Activated T-cell treated with anti-CD3 and anti-CD28 coated beads for 24 hours (primary cell): ENCODE measurements at regions not wholly inside any gene's neighbourhood (a gene's known extent, or its start where the extent isn't known, plus 50 kb on each side); places are given as distances from the start of the nearest gene placed in this dataset.

Experiments
- DNase-seq: peaks from one replicate; pipeline ENCODE4 v3.0.0-alpha.2; 2020; ENCODE audit warnings: low read depth

GRCh38 chr11:19368726-19369375 is 128.1 kb upstream of the E2F8 start:
- no peak for DNase-seq

DNA sequence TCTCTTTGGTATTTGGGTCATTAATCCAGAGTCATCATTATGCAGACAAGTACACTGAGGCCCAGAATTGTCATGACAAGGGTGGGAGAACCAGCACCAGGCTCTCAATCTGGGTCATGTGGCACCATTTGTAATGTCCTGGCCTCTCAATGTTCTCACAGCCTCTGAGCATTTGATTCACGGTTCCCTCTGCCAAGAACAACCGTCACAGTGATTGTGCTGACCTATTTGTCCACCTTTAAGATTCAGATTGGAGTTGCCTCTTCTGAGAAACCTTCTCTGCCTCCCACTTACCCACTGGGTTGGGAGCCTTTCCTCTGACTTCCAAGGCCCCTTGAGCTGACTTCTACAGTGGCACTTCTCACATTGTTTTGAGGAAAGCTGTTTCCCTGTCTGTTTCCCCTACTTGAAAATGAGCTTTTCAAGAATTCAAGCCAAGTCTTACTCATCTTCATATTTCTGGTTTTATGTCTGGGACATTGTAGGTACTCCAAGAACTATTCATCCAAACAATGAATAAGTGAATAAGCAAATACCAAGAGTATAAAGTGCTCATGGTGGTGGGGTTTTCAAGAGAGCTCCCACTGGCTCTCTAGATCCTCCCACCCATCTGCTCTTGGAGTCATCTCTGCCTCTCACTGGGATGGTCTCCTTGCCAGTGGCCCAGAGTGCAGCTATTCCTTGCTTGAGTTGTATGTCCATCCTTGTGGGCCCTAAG is 126.4 kb upstream of the E2F8 start:
- DNase-seq = no peak

DNA sequence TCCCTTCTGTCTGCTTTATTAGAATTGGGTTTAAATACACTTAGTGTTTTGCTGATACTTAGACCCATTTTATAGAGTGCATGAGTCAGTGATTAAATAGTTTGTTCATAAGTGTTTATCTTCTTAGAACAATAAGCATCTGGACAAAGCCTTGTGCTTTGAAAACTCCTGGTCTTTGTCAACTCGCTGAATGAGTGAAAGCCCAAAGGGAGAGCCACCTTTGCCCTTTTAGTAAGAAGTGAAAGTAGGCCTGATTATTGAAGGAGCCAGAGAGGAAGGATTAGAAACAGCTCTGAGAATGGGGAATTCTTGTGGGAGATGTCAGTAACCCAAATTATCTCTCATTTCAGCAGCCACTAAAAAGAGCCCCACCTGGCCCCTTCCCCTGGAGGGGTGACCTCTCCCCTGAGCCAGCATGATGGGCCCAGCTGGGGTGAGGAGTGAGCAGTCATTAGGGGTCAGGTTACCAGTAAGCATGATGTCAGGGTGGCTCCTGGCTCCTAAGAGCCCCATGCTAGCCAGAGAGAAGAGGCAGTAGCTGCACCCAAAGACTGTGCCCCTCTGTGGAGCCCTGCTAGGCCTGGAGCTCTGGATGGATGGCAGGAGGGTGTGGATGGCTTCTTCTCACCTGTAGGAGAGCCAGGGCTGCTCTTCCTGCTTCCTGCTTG is 125.1 kb upstream of the E2F8 start:
- DNase-seq = no peak

GRCh38 chr11:19359221-19360000 is 118.7 kb upstream of the E2F8 start:
- no peak for DNase-seq

DNA sequence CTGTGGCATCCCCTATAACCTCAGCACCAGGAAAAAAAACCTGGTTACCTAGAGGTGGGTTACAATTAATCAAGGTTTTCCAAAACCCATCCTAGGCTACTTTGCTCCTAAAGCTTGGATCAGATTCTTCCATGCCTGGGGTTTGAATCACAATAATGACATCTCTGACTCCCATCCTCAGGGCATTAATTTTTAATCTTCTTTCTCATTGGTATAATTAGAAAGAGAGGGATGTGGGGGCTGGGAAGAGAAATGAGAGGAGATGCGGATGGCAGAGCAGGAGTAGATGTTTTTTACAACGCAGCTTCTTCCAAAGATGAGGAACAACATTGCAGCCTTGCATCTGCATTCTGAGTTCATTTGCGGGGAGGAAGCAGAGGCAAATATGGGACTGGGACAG is 117.2 kb upstream of the E2F8 start:
- DNase-seq = no peak

DNA sequence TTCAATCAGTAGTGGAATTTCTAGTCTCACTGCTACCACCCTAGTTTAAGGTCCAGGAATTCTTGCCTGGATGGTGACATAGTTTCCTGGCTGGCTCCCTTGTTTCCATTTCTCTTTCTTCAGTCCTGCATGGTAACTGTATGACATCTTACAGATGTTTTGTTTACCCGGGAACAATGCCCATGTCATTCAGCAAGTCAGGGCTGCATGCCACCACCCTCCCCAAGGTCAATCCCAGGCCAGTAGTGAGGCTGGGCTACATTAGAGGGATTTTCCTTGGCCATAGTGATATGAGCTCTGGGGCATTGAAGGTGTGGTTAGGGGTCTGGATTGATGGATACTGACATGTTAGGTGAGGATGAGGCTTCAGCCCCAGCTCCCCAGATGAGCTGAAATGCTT is 114.9 kb upstream of the E2F8 start:
- no peak for DNase-seq

GRCh38 chr11:19353287-19353850 is 112.6 kb upstream of the E2F8 start:
- DNase-seq = no peak

DNA sequence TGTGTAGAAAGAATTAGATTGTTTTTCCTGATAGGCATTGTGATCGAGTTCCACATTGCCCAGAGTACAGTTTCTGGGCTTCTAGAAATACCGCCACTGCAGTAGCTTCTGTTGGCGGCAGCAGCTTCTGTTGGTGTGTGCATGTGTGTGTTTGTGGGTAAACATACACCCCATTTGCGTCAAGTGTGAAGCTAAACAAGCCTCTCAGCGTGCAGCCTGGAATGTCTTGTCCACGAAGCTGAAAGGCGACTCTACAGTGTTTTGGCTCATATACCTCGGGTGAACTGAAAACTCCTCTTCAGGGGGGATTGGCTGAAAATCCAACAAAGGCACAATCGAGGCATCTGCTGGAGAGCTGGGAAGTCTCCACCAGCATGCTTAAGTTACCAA is 112.0 kb upstream of the E2F8 start:
- DNase-seq = no peak

DNA sequence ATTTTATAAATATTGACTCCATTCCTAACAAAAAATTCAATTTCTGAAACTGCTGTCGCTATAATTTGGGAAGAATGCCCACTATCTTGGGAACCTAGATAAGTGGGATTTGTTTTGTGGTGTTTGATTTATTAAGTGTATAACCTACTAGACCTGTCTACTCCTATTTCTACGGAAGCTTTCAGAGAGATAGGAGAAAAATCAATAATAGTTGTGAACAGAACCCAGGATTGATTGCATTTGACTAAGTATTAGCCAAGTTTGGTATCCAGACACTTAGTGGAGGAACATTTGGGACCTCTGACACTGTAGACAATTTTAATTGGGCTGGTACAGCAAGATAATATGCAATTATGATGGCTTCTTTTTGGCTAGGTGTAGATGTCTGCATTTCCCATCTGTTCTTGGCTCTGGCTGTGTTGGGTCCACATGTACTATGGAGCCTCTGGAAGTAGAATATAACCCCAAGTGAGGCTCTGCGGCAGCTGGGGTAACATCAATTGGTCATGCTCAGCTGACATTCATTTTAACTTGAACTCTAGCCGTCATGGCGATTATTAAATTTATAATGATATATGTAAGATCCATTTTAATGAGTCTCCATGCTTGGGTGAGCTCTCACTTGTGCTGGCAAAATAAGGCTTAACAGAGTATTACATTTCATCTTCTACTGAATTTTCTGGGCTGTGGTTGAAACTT is 111.5 kb upstream of the E2F8 start:
- no peak for DNase-seq

DNA sequence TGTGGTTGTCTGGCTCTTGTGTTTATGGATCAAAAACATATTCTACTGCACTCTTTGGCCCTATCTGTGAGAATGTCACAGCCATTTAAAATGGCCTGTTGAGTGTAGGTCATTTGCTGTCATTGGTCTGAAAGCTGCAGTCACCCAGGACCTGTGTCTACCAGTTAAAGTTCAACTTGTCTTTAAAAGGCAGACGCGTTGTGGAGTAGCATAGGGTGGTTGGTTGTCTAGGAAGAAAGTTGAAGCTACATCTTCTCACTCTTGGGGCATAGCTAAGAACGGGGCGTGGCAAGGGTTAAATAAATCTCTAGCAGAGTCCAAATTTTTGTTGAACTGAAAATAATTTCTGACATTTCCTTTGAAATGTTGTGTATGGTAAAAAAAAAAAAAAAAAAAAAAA is 110.7 kb upstream of the E2F8 start:
- no peak for DNase-seq

GRCh38 chr11:19350160-19350559 is 109.4 kb upstream of the E2F8 start:
- no peak for DNase-seq

GRCh38 chr11:19349340-19350025 is 108.7 kb upstream of the E2F8 start:
- DNase-seq = no peak

DNA sequence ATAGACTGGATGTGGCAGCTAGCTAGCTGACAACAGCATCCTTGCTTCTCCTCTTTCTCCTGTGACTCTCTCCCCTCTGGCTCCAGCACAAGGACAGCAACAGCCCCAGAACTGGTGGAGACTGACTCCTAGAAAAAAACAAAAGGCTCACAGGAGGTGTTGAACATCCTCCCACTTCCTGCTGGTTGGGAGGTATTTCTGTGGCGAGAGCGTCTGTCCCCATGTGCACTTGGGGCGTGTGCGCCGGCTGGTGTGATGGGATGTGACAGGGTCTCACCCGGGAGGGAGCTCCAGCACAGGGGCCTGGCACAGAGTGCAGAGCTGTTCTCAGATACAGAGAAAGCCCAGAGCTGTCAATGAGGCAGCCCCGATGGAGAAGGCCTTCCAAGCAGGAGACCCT is 107.2 kb upstream of the E2F8 start:
- no peak for DNase-seq

DNA sequence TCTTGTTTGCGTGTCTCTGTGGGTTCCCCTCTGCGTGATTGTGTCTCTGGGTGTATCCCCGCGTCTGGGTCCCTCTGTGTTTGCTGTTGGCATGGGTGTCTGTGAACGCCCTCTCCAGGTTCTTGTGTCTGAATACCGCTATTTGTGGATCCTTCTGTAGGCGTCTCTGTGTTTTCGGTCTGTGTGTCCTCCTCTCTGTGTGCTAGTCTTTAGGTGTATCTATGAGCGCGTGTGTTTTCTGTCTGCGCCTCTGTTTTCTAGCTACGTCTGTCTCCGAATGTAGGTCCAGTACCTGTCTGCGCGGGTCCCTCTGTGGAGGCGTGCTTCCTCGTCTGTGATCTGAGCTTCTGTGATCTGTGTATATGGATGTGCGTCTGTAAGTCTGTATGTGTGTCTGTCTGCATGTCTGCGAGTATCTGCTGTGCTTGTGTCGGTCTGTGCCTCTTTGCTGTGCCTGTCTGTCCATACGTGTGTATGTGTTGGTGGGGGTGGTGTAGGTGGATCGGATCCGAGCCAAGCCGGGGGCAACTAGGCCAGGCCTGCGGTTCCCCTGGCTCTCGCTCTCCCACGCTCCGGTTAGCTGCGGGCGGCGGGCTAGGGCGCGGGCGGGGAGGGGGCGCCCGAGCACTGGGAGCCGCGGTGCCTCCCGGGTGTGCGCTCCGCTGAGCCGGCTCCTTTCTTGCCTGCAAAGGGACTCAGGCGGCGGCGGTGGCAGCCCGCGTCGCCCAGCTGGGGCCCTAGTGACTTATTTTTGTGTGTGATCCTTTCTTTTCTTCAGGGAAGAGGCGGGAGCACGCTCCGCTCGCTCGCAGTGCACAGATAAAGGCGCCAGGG is 105.3 kb upstream of the E2F8 start:
- DNase-seq = no peak

DNA sequence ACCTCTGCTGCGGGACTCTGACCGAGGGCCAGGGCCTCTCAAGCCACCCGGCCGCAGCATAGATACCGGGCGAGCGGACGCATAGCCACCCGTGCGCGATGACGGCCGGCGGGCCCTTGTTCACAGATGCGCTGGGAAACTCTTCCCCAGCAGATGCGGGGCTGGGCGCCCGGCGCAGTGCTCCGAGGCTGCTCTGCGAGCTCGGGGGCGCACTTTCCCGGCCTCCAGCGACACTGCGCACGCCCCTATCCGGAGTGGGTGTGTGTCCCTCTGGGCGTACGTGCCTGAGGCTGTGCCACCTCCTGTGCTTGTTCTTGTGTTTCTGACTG is 104.7 kb upstream of the E2F8 start:
- no peak for DNase-seq

DNA sequence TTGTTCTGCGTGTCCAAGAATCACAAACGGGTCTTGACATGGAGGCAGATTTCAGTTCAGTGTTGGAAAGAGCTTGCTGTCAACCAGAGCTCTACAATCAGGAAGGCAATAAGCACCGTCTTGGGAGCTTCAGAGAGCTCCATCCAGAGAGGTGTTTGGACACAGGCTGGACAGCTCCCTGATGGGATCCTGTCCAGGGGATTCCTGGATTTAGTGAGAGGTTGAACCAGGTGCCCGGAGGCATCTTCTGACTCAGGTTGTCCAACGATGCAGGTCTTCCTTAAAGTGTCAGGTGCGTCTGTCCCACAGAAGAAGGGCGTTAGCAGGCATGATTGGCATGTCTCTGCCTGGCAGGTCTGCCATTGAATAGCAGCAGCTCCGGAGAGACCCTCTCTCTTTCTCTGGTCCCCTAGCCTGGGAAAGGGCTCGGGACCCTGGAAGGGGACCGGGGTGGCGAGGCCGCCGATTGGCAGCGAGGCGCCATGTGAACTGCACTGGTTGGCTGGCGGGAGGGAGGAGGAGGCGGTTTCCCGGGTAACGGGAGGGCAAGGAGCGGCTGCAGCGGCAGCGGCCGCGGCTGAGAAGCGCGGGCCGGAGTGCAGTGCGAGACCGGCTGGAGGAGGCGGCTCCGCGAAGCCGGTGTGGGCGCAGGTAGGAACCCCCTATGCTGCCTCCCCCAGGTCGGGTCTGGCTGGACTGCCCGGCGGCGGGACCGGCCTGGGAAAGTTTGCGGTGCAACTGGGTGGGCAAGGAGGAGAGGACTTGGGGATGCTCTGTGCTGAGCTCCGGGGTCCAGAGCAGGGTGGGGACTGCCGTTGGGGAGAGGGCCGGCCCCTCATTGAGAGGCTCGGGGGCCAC is 104.1 kb upstream of the E2F8 start:
- no peak for DNase-seq

GRCh38 chr11:19342036-19342435 is 101.3 kb upstream of the E2F8 start:
- DNase-seq = no peak

- no peak for DNase-seq
These were observed 97.6 kb upstream of the E2F8 start for GRCh38 chr11:19338375-19338774.

- no peak for DNase-seq
These were observed 97.0 kb upstream of the E2F8 start for GRCh38 chr11:19337779-19338178.
